ENCODE measurements at regions not wholly inside any gene's neighbourhood (a gene's known extent, or its start where the extent isn't known, plus 50 kb on each side); places are given as distances from the start of the nearest gene placed in this dataset.

DNA sequence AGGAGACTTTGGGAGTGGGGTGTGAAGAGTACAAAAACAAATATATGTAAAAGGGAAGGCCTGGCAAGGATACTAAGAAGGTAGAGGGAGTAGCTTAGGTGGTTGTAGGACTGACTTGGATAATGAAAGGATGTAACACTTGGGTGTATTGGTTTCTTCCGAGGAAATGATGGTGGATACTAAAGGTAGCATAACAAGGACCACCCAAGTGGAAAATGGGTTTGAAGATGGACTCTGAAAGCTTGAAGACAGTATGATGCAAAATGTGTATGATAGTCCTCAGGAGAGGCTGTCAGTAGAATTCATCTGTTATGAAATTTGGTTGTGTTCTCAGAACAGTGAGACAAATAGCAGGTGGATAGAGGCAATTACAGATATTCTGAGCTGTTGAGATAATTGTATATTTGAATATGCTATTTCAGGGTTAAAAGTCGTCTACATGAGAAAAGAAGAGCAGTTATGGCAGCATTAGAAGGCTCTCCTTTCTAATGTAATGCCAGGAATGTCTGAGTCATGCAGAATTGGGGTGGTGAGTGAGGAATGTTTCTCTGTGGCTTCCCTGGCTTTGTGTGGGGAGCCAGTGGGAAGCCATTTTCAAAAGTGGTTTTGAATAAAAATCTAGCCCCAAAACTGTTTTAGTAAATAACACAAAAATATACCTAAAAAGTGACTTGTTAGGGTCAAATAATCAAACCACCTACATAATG is 75.6 kb downstream of the FHIP1A start (continued):
- TF ChIP-seq, protein P1, sequence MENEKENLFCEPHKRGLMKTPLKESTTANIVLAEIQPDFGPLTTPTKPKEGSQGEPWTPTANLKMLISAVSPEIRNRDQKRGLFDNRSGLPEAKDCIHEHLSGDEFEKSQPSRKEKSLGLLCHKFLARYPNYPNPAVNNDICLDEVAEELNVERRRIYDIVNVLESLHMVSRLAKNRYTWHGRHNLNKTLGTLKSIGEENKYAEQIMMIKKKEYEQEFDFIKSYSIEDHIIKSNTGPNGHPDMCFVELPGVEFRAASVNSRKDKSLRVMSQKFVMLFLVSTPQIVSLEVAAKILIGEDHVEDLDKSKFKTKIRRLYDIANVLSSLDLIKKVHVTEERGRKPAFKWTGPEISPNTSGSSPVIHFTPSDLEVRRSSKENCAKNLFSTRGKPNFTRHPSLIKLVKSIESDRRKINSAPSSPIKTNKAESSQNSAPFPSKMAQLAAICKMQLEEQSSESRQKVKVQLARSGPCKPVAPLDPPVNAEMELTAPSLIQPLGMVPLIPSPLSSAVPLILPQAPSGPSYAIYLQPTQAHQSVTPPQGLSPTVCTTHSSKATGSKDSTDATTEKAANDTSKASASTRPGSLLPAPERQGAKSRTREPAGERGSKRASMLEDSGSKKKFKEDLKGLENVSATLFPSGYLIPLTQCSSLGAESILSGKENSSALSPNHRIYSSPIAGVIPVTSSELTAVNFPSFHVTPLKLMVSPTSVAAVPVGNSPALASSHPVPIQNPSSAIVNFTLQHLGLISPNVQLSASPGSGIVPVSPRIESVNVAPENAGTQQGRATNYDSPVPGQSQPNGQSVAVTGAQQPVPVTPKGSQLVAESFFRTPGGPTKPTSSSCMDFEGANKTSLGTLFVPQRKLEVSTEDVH (IDR thresholded peaks at IDR 0.05; ENCODE audit: low read depth, partially characterized antibody), result no peak
- TF ChIP-seq RHOXF2B (CRISPR knock-in tag; conservative IDR thresholded peaks at IDR 0.05), result no peak

DNA sequence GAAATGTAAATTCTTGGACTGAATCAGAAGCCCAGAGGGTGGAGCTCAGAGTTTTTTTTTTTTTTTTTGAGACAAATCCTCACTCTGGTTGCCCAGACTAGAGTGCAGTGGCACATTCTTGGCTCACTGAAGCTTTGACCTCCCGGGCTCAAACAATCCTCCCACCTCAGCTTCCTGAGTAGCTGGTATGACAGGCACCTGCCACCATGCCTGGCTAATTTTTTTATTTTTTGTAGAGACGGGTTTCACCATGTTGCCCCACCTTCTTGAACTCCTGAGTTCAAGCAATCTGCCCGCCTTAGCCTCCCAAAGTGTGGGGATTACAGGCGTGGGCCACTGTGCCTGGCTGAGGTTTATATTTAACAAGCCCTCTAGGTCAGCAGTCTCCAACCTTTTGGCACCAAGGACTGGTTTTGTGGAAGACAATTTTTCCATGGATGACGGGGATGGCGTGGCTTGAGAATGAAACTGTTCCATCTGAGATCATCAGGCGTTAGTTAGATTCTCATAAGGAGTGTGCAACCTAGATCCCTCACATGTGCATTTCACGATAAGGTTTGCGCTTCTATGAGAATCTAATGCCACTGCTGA is 76.7 kb downstream of the FHIP1A start:
- no peak for FAIRE-seq
- TF ChIP-seq, protein P2, sequence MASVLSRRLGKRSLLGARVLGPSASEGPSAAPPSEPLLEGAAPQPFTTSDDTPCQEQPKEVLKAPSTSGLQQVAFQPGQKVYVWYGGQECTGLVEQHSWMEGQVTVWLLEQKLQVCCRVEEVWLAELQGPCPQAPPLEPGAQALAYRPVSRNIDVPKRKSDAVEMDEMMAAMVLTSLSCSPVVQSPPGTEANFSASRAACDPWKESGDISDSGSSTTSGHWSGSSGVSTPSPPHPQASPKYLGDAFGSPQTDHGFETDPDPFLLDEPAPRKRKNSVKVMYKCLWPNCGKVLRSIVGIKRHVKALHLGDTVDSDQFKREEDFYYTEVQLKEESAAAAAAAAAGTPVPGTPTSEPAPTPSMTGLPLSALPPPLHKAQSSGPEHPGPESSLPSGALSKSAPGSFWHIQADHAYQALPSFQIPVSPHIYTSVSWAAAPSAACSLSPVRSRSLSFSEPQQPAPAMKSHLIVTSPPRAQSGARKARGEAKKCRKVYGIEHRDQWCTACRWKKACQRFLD (CRISPR knock-in tag; IDR thresholded peaks at IDR 0.05), result no peak
- TF ChIP-seq TEAD1 (CRISPR knock-in tag; IDR thresholded peaks at IDR 0.05) (no peak), NR2F6 (CRISPR knock-in tag; IDR thresholded peaks at IDR 0.05) (no peak), MXI1 (IDR thresholded peaks at IDR 0.05; ENCODE audit: low read depth, low read length) (no peak), PTBP1 (IDR thresholded peaks at IDR 0.05; ENCODE audit: low read depth, low read length) (no peak), CSDE1 (IDR thresholded peaks at IDR 0.05) (no peak), HDAC3 (IDR thresholded peaks at IDR 0.05; ENCODE audit: borderline replicate concordance, partially characterized antibody) (no peak), NEUROD1 (IDR thresholded peaks at IDR 0.05; ENCODE audit: borderline replicate concordance, low read depth, low read length, partially characterized antibody) (no peak), LCOR (CRISPR knock-in tag; IDR thresholded peaks at IDR 0.05) (no peak), ZNF57 (CRISPR knock-in tag; IDR thresholded peaks at IDR 0.05) (no peak), RHOXF2B (CRISPR knock-in tag; conservative IDR thresholded peaks at IDR 0.05) (no peak)
- TF ChIP-seq, protein P3, sequence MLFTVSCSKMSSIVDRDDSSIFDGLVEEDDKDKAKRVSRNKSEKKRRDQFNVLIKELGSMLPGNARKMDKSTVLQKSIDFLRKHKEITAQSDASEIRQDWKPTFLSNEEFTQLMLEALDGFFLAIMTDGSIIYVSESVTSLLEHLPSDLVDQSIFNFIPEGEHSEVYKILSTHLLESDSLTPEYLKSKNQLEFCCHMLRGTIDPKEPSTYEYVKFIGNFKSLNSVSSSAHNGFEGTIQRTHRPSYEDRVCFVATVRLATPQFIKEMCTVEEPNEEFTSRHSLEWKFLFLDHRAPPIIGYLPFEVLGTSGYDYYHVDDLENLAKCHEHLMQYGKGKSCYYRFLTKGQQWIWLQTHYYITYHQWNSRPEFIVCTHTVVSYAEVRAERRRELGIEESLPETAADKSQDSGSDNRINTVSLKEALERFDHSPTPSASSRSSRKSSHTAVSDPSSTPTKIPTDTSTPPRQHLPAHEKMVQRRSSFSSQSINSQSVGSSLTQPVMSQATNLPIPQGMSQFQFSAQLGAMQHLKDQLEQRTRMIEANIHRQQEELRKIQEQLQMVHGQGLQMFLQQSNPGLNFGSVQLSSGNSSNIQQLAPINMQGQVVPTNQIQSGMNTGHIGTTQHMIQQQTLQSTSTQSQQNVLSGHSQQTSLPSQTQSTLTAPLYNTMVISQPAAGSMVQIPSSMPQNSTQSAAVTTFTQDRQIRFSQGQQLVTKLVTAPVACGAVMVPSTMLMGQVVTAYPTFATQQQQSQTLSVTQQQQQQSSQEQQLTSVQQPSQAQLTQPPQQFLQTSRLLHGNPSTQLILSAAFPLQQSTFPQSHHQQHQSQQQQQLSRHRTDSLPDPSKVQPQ (CRISPR knock-in tag; IDR thresholded peaks at IDR 0.05; ENCODE audit: borderline replicate concordance), result no peak

More for the DNA sequence above, 76.7 kb downstream of the FHIP1A start:
- H2AFZ ChIP-seq (ENCODE audit: low read depth, low read length), result no peak overlapping the region
- no peak overlapping the region for H3K4me3 ChIP-seq
- H3K27me3 ChIP-seq (ENCODE audit: control insufficient read depth in 2 of 2, insufficient read depth in 2 of 2, low read length in 2 of 2), result no peaks in the 10 kb centered on the region; a peak in 1 of 5 replicates
- H3K9ac ChIP-seq (ENCODE audit: insufficient read depth in 1 of 2, low read depth in 2 of 2, low read length in 2 of 2), result no peak overlapping the region
- H4K20me1 ChIP-seq (replicated peaks; ENCODE audit: control insufficient read depth, insufficient read depth, low read length), result no peaks in the 10 kb centered on the region
- WGBS (ENCODE audit: insufficient coverage, low coverage, missing lambda C conversion rate), result 0% methylated on average over 9 of the region's 9 CpGs
- intact Hi-C loops (cut with micrococcal nuclease) (no loop called here), in situ Hi-C loops (cut with MboI) (no loop called here)
- H3K36me3 ChIP-seq (ENCODE audit: control insufficient read depth, insufficient read depth, low read length), result no peaks in the 10 kb centered on the region
- H3K27ac ChIP-seq (ENCODE audit: extremely low read depth, low read depth, low read length), result no peak overlapping the region
- POLR2A ChIA-PET, result no interaction called here
- no peaks in the 10 kb centered on the region for H3K9me1 ChIP-seq (ENCODE audit: control insufficient read depth, insufficient read depth, low read length)
- ATAC-seq (no peak), DNase-seq (ENCODE audit: extremely low read depth in 1 of 4, low spot score in 3 of 4) (no peak)
- no peak overlapping the region for H3K4me2 ChIP-seq (ENCODE audit: insufficient read depth, low read length)
- no peaks in the 10 kb centered on the region for H3K79me2 ChIP-seq (ENCODE audit: control insufficient read depth, insufficient read depth, low read length)
- CTCF ChIA-PET (ENCODE audit: low intra/inter-chr PET ratio), result no interaction called here
- no peaks in the 10 kb centered on the region for H3K9me3 ChIP-seq (replicated peaks; ENCODE audit: control insufficient read depth, insufficient read depth, low read depth, low read length)
- no peaks in the 10 kb centered on the region for H3K4me1 ChIP-seq (replicated peaks in 1 of 2; ENCODE audit: control insufficient read depth in 2 of 2, insufficient read depth in 2 of 2, low read length in 2 of 2)
- BruUV-seq (replicated peaks), result no TSS peak
